IPS-NIHi7 (cell line): ENCODE measurements at regions not wholly inside any gene's neighbourhood (a gene's known extent, or its start where the extent isn't known, plus 50 kb on each side); places are given as distances from the start of the nearest gene placed in this dataset.
"Not testable (repeated sequence)": the region's sequence is repeated elsewhere in the genome, so short reads cannot be mapped to it uniquely, and the experiment has no call there.

Experiments
- DNase-seq: peaks from one replicate; pipeline ENCODE4 v3.0.0; 2012; ENCODE audit warnings: mixed read lengths; ENCODE audit errors: extremely low spot score

DNA sequence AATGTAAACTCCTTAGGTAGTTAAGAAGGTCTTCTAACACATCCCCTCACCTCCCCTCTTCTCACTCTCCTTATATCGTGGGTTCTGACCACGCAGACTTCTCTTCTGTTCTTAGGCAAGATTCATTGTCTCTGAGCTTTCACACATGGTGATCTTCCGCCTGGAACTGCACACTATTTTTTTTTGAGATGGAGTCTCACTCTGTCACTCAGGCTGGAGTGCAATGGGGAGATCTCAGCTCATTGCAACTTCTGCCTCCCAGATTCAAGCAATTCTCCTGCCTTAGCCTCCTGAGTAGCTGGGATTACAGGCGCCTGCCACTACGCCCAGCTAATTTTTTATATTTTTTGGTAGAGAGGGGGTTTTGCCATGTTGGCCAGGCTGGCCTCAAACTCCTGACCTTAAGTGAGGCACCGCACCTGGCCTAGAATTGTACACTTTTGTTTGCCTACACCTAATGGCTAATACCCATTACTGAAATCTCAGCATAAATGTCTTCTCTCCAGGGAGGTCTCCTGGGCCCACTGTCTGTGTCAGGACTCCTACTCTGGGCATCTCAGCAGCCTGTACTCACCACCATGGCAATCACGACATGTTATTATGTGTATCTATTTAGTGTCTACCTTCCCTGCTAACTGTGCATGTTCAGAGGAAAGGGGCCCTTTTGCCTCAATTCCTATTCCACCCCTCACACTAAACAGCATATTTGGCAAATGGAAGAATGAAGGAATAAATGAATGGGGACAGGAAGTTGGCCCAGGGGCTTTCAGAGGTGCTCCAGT is 646.3 kb upstream of the DPP6 start:
- DNase-seq = no peak

DNA sequence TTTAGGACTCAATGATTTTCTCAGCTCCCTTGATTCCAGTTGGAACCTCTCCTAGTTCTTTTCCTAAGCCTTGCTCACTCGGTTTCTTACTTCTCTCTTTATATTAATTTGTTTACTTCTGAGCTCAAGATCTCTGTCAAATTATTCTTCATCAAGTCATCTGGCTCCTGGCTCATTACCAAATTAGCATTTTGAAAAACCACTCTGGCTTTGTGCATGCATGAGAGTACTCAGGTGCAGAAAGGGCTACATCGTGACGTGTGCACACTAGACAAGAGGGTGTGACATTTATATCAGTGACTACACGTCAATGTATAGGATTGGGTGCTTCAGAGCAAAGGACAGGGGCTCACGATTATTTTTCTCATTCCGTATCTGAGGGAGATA is 645.7 kb upstream of the DPP6 start:
- DNase-seq = no peak

DNA sequence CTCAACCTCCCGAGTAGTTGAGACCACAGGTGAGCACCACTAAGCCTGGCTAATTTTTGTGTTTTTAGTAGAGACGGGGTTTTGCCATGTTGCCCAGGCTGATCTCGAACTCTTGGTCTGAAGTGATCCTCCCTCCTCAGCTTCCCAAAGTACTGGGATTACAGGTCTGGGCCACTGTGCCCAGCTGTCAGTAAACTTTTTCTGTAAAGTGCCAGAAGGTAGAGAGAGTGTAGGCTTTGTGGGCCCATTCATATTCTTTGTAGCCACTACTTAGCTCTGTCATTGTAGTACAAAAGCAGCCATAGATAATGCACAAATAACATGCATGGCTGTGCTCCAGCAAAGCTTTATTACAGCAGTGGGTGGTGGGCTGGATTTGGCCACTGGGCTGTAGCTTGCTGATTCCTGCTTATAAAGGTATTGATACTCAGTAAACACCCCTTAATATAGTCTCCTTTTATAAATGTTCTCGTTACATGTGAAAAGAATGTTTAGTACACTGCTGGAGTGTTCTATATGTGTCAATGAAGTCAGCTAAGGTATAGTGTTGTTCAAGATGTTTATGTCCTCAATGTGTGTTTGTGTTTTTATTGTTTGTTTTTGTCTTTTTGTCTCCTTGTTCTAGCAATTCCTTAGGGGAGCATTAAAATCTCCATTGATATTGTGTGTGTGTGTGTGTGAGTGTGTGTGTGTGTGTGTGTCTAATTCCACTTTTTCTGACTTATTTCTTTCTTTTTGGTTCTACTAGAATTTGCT is 644.7 kb upstream of the DPP6 start:
- DNase-seq = no peak

DNA sequence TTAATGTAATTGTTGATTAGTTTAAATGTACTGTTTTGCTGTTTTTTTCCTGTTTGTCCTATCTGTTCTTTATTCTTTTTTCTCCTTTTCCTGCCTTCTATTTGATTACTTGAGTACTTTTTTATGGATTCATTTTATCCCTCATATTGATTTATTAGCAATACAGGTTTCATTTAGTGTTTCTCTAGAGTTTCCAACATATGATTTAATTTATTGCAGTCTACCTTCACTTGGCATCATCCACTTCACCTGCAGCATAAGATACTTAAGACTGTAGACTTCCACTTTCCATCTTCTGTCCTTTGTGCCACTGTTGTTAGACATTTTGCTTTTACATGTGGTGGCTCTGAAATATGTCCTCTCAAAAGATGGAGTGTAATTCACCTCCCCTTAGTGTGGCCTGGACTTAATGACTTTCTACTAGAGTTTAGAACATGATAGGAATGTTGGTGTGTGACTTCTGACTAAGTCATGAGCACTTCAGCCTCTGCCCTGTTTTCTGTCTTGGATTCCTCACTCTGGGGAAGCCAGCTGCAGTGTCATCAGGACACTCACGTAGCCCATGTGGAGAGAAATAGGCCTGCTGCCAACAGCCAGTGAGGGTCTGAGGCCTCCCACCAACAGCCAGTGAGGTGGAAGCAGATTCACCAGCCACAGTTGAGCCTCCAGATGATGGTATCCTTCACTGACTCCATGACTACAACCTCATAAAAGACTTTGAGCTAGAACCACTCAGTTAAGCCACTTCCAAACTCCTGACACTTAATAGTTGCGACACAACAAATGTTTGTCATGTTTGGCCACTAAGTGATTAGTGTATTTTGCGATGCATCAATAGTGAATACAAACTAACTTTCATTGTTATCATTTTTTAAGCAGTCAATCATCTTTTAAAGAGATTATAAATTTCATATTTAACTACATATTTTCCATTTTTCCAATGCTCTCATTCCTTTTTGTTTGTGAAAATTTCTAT is 643.5 kb upstream of the DPP6 start:
- no peak for DNase-seq

DNA sequence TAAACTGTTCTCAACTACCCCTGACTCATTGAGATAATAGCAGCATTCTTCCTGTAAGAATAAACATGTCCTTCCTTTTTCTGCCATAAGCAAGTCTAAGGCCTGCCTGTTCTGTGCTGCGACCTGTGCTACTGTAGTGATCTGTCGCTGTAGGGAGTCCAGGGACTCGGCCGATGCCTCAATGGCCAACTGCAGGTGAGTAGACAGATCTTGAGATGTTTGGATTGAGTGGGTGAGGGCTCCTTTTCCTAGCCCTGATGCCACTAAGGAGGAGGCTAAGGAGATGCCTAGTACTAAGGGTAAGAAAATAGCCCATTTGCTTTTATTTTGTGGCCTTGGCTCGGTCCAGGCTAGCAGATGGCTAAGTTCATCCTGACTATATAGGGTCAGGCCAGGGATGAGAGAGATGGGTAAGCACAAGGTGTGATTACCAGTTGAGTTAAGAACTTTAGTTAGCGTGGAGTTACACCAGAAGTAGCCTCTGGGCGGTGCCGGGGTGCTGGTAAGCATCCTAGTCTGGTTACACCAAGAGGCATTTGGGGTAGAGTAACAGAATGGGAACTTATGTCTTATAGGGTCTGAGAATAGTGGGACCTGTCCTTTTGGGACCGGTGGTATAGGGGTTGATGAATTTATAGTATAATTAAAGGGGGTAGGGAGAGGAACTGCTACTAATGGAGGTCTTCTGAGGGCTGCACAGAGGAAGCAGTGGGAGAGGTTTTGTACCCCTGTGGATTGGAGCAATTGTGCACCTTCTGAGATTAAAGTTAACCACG is 642.4 kb upstream of the DPP6 start:
- DNase-seq = not testable (repeated sequence)

DNA sequence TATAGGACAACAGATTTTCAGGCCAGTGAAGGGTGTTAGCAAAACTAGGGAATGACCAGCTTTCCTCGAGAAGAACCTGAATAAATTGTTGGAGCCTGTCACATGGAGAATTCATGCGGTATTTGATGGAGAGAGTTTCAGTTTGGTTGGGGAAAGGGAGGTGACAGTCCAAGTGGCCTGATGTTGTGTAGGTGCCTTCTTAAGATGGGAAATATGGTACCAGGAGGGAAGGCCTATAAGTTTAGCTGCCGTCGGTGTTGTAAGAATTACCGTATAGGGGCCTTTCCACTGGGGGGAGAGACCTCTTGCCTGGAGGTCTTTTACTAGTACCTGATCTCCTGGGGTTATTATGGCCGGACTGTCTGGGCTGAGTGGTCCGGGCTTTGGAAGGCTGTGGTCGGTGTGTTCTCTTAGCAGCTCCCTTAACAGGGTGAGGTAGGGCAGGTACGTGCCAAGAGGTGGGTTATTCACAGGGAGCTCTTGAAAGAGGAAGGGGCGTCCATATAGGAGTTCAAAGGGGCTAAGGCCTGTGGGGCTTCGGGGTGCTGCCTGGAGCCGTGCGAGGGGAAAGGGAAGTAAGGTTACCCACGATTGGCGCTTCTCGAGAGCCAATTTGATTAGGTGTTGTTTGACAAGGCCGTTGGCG is 641.1 kb upstream of the DPP6 start:
- DNase-seq = not testable (repeated sequence)

DNA sequence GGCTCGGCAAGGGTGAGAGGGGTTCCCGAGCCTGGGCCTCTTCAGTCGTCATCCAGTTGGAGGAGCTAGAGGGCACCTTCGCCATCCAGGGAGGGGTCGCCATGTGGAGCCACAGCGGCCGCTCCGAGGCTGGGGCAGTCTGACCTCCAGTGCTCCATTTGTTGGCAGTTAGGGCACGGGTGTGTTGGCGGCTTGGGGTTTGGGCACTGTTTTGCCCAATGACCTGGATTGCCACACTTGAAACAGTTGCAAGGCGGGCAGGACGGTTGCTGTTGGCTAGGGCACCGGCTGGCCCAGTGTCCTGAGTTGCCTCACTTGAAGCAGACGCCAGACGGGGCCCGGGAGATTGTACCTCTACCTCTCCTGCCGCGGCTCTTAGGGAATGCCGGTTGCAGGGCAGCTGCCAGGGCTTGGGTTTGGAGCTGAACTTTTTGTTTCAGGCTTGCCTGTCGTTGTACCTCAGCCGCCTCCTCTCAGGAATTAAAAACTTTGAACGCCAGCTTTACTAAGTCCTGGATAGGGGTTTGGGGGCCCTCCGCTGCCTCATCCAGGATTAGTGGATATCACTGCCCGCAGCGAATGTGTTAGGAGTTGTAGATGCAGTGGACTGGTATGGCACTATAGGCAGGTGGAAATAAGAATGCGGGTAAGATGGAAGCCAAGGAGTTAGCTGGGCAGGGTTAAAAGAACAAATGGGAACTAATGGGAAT is 639.9 kb upstream of the DPP6 start:
- not testable (repeated sequence) for DNase-seq

DNA sequence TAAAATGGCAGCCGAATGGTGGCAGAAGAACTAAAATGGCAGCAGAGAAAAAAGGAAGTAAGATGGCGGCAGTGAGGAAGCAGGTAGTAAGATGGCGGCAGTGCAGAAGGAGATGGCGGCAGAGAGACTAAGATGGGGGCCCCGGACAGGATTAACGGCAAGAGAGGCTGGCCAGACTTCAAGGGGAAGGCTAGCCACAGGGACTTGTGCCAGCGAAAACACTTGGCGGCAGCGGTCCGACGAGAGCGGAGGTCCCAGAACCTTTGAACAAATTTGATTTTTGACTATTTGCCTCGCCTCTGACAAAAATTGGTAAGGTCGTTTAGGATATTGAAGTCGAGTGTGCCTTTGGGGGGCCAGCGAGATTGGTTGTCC is 639.4 kb upstream of the DPP6 start:
- DNase-seq = not testable (repeated sequence)

DNA sequence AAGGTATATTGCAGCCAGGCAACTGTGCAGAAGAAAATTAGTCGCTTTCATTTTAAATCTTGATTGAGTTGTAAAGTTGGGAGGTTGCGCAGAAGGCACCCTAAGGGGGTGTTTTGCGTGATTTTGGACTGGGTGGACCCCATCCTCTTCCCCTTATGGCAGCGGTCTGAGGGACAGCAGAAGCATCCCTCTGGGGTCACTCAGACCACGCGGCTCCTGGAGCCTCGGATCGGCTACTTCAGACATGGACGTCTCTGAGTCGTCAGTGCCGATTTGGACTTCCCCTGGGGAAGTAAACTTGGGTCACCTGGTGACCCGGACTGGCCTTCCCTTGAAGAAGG is 639.0 kb upstream of the DPP6 start:
- no peak for DNase-seq

DNA sequence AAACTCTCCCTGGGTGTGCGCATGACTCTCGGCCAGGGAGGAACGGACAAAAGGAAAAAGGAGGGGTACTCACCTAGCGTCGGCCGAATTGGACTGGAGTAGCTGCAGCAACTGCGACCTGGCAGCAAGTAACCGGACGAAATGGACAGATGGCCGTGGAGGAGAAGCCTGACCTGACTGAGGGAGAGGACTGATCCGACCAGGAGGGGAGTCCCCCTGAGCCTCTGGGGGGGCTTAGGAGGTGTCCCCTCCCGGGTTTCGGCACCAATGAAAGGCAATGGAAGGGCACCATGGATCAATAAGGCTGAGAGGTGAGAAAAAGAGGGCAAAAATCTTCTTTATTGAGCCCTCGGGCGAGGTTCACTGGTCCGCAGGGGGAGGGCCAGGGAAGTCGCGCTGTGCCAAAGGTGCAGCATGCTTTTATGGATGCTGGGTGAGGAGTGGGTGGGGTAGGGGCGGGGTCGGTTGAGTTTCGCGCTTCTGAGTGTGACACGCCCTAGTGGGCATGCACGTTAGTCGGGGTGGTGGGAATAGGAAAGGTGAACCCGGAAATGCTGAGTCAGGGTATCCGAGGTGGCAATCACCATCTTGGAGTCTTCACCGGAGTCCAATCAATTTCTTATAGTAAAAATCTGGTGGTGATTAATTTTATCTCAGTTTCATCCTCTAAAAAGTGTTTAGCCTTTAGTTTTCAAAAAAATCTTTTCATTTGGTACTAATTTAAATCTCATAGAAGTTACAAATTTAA is 638.5 kb upstream of the DPP6 start:
- DNase-seq = no peak

DNA sequence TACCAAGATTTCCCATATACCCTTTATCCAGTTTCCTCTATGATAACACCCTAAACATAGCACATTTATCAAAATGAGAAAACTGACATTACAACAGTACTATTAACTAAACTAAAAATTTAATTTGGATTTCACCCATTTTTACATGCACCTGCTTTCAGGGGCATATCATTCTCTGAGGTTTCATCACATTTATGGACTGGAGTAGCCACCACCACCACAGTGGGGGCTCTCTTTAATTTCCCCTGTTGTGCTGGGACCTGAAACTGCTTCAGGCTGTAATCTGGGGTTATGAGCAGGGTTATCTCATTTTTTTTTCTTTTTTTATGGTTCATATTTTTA is 637.9 kb upstream of the DPP6 start:
- DNase-seq = no peak

DNA sequence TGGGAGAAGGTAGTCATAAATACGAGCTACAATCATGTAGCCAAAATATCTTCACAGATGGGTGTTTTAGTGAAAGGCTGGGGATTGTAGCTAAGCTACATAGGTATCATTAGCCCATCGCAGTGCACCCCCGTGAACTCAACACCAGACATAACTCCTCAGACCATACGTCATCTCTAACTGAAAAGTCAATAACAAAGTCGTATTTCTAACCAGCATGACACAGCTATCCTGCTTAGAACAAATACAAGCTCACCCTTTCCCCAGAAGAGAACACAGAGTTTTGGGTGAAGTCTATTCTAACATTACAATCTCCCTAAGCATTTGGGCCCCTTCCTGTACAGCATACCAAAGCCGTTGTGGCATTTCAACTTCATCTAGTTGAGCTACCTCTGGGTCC is 636.6 kb upstream of the DPP6 start:
- no peak for DNase-seq

DNA sequence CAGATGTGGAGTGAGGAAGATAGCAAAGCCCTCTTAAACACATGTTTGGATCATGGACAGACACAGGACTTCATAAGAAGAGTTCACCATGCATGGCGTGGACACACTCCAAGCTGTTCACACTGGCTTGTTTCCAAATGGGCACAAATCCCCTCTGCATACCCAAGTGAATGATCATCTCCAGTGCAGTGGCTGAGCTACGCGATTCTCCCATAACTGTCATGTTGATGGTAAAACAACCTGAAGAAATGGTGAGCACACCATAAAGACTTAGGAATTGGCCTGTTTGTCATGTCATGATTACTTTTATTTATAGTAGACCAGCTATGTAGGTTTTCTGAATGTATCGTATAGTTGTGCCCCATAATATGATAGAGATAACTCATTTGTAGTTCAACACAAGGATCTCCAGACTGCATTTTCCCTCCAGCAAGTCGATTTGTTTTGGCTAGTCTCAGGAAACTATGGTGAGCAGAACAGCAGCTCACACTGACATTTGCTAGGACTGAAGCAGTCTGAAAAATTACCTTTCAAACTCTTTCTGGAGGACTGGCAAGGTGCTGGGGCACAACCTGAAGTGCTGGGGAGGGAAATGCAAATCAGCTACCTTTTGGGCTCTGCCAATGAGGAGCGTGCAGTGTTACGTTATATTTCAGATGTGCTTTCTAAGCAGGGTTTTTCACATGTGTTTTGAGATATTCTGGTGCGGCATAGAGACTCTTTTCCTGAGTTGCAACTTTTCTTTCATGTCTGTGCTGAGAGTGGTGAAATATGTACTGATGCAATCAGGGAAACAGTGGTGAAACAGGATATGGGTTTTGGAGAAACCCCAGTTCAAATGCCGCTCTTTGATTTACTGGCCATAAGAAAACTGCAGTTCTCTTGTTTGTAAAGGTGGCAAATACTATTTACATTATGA is 629.6 kb upstream of the DPP6 start:
- no peak for DNase-seq

DNA sequence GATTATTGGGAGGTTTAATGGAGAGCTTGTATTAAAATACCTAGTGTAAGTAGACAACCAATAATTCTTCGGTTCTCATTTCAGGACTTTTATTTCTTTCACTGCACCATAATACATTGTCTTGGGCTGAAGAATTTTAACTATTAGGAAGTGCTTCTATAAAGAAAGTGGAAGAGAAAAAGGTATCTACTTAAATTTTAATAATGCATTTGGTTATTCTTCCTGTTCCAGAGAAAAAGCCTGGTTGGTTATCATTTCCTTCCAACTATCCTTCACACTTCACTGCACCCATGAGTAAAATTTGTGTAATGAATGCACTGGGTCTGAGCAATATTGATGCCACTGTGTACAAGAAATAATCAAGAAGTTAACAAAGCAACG is 629.0 kb upstream of the DPP6 start:
- no peak for DNase-seq

DNA sequence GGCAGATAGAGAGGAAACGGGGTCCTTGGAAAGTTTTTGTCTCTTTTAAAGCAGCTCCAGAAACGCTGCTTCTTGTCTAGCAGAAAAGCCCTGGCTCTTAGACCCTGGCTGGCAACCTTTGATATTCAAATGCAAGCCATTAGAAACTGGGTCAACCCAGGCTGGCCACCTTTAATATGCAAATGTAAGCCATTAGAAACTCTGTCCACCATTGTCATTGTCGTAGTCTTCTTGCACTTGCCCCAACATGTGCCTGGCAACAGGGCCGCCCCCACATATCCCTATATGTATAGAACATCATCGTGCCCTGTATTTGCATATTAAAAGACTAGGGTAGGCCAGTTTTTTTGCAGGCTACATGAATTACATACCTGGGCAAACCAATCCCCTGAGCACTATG is 621.3 kb upstream of the DPP6 start:
- DNase-seq = no peak

DNA sequence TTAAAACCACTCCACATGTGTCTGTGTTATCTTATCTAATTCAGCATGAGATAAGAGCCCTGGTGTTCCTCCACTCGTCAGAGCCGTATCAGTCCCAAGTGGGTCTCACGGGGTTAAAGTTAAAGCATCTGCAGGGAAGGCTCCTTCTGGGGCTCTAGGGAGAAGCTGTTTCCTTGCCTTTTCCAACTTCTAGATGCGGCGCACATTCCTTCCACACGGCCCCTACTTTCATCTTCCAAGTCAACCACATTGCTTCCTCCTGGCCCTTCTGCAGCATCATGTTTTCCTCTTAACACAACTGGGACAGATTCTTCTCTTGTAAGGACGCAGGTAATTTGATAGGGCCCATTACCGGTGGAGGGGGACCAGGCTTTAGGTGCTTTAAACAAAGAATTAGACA is 620.1 kb upstream of the DPP6 start:
- no peak for DNase-seq

DNA sequence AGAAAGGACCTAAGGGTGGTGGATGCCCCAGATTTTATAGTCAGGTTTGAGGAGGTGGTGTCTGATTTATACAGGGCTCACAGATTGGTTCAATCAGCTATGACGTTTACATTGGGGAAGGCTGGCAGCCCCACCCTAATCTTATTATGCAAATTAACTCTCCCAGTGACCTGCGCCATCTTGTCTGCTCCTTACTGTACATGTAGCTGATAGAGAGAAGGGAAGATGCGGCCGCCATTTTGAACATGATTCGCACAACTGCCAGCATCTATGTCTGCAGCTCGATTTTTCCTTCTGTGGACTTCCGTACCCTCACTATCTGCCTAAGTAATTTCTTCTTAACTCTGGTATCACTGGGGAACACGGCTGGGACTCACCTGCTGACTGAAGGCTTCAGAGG is 619.0 kb upstream of the DPP6 start:
- no peak for DNase-seq

DNA sequence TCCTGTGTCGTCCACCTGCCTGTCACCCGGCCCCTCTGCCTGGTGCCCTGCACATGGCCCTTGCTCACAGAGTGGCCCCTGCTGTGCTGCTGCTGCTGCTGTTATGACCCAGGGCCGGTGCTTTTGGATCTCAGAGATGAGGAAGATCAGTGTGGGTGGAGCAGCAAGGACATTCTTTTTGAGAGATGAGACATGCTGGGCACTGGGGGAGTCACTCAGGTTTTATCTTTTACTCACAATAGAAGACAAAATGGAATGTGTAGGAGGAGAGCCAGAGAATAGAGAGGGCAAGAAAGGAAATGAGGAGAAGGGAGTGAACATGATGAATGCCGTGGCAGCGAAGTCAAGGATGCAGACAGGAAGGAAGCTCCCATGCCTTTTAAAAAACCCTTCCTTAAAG is 611.5 kb upstream of the DPP6 start:
- no peak for DNase-seq
